ENCODE measurements at regions not wholly inside any gene's neighbourhood (a gene's known extent, or its start where the extent isn't known, plus 50 kb on each side); places are given as distances from the start of the nearest gene placed in this dataset.

DNA sequence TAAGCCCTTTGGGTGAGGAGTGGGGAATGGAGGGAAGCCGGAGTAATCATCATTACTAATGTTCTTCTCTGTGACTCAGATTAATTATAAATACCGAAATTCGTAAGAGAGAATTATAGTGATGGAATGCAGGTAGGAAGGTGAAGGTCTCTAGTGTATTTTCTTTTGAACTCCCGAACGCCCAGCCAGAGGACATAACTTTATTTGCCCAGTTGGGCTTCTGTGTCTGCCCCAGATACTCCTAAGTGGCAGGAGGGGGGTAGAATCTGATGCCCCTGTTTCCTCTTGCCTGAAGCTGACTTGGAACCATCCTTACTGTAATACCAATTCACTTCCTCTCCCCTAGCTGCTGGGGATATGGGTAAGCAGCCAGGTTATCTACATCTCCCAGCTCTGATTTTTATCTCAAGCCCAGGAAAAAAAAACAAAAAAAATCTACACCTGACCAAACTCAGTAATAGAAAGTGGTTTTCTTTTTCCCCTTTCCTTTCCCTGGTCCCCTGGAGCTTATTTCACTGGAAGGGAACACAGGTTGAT lies 84.4 kb upstream of the CISTR start:
- TF ChIP-seq, protein P1, sequence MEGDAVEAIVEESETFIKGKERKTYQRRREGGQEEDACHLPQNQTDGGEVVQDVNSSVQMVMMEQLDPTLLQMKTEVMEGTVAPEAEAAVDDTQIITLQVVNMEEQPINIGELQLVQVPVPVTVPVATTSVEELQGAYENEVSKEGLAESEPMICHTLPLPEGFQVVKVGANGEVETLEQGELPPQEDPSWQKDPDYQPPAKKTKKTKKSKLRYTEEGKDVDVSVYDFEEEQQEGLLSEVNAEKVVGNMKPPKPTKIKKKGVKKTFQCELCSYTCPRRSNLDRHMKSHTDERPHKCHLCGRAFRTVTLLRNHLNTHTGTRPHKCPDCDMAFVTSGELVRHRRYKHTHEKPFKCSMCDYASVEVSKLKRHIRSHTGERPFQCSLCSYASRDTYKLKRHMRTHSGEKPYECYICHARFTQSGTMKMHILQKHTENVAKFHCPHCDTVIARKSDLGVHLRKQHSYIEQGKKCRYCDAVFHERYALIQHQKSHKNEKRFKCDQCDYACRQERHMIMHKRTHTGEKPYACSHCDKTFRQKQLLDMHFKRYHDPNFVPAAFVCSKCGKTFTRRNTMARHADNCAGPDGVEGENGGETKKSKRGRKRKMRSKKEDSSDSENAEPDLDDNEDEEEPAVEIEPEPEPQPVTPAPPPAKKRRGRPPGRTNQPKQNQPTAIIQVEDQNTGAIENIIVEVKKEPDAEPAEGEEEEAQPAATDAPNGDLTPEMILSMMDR (IDR thresholded peaks at IDR 0.05): no peak
- TF ChIP-seq POLR2A (IDR thresholded peaks at IDR 0.05): no peak

Data from right lobe of liver (tissue), 4 donors.